Fibroblast of lung (primary cell): ENCODE measurements at regions not wholly inside any gene's neighbourhood (a gene's known extent, or its start where the extent isn't known, plus 50 kb on each side); places are given as distances from the start of the nearest gene placed in this dataset.

Experiments used
- EZH2 ChIP-seq: IDR thresholded peaks from 2 replicates; pipeline ENCODE4 v1.5.1; 2012; ENCODE audit warnings: low read length, control low read depth, mild to moderate bottlenecking; ENCODE audit errors: missing control alignments
- TF ChIP-seq, protein P1 (sequence below), 2 donors: IDR thresholded peaks in 1 of 2; conservative IDR thresholded peaks in 1 of 2; 1 replicate in 1 of 2; 2 replicates in 1 of 2; pipeline ENCODE4 v1.5.1; 2011 to 2012; ENCODE audit warnings: low read length in 2 of 2, control low read depth in 1 of 2, inconsistent platforms in 1 of 2, low read depth in 1 of 2, mild to moderate bottlenecking in 1 of 2

DNA sequence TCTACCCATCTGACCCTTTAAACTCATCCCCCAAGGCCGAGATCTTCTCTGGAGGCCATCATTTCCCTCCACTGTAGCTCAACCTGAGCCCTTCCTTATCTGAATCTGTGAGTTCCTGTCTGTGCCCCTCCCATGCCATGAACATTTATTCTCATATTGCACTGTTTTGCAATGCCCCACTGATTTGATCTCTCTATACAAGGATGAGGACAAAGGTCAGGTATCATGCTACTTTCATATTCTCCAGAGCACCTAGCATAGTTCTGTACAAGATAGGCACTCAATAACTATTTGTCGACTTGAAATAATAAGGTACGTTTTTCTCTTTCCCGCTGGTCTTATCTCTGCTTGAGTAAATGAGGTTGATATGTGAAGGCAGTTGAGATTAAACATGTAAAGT is 135.5 kb downstream of the KLF5 start:
- TF ChIP-seq, protein P1, sequence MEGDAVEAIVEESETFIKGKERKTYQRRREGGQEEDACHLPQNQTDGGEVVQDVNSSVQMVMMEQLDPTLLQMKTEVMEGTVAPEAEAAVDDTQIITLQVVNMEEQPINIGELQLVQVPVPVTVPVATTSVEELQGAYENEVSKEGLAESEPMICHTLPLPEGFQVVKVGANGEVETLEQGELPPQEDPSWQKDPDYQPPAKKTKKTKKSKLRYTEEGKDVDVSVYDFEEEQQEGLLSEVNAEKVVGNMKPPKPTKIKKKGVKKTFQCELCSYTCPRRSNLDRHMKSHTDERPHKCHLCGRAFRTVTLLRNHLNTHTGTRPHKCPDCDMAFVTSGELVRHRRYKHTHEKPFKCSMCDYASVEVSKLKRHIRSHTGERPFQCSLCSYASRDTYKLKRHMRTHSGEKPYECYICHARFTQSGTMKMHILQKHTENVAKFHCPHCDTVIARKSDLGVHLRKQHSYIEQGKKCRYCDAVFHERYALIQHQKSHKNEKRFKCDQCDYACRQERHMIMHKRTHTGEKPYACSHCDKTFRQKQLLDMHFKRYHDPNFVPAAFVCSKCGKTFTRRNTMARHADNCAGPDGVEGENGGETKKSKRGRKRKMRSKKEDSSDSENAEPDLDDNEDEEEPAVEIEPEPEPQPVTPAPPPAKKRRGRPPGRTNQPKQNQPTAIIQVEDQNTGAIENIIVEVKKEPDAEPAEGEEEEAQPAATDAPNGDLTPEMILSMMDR (conservative IDR thresholded peaks at IDR 0.05 in 1 of 2, IDR thresholded peaks at IDR 0.05 in 1 of 2; ENCODE audit: low read depth in 1 of 2, low read length in 2 of 2) = no peak
- no peak for TF ChIP-seq EZH2
